Ishikawa (cell line): ENCODE measurements at regions not wholly inside any gene's neighbourhood (a gene's known extent, or its start where the extent isn't known, plus 50 kb on each side); places are given as distances from the start of the nearest gene placed in this dataset.

Source experiments
- CEBPB ChIP-seq: IDR thresholded peaks from 2 replicates; pipeline ENCODE4 v1.6.1; 2012
- CREB1 ChIP-seq: IDR thresholded peaks from 2 replicates; pipeline ENCODE4 v1.6.1; 2012; ENCODE audit warnings: low read depth
- EGR1 ChIP-seq: IDR thresholded peaks from 2 replicates; pipeline ENCODE4 v1.6.1; 2012
- EP300 ChIP-seq: IDR thresholded peaks from 2 replicates; pipeline ENCODE4 v1.6.1; 2012; ENCODE audit warnings: borderline replicate concordance
- FOXM1 ChIP-seq: IDR thresholded peaks from 2 replicates; pipeline ENCODE4 v1.6.1; 2012; ENCODE audit warnings: low read depth, borderline replicate concordance
- MAX ChIP-seq: IDR thresholded peaks from 2 replicates; pipeline ENCODE4 v1.6.1; 2012
- NFIC ChIP-seq: IDR thresholded peaks from 2 replicates; pipeline ENCODE4 v1.6.1; 2012
- RAD21 ChIP-seq: IDR thresholded peaks from 2 replicates; pipeline ENCODE4 v1.6.1; 2012; ENCODE audit warnings: low read depth
- TAF1 ChIP-seq: IDR thresholded peaks from 2 replicates; pipeline ENCODE4 v1.6.1; 2012; ENCODE audit warnings: low read depth, mild to moderate bottlenecking
- TCF12 ChIP-seq: IDR thresholded peaks from 2 replicates; pipeline ENCODE4 v1.6.1; 2012; ENCODE audit warnings: low read depth
- TEAD4 ChIP-seq: IDR thresholded peaks from 2 replicates; pipeline ENCODE4 v1.6.1; 2012
- YY1 ChIP-seq: IDR thresholded peaks from 2 replicates; pipeline ENCODE4 v1.6.1; 2012; ENCODE audit warnings: low read depth
- ZBTB7A ChIP-seq: IDR thresholded peaks from 2 replicates; pipeline ENCODE4 v1.6.1; 2012; ENCODE audit warnings: low read depth
- TF ChIP-seq, protein P1 (sequence below): IDR thresholded peaks from 2 replicates; pipeline ENCODE4 v1.6.1; 2012
- TF ChIP-seq, protein P2 (sequence below): IDR thresholded peaks from 2 replicates; pipeline ENCODE4 v1.6.1; 2012; ENCODE audit warnings: low read depth, mild to moderate bottlenecking

GRCh38 chr10:130994845-130995244 lies 316.7 kb downstream of the TCERG1L start:
- TF ChIP-seq RAD21: no peak
- TF ChIP-seq ZBTB7A: no peak
- no peak for TF ChIP-seq EP300

DNA sequence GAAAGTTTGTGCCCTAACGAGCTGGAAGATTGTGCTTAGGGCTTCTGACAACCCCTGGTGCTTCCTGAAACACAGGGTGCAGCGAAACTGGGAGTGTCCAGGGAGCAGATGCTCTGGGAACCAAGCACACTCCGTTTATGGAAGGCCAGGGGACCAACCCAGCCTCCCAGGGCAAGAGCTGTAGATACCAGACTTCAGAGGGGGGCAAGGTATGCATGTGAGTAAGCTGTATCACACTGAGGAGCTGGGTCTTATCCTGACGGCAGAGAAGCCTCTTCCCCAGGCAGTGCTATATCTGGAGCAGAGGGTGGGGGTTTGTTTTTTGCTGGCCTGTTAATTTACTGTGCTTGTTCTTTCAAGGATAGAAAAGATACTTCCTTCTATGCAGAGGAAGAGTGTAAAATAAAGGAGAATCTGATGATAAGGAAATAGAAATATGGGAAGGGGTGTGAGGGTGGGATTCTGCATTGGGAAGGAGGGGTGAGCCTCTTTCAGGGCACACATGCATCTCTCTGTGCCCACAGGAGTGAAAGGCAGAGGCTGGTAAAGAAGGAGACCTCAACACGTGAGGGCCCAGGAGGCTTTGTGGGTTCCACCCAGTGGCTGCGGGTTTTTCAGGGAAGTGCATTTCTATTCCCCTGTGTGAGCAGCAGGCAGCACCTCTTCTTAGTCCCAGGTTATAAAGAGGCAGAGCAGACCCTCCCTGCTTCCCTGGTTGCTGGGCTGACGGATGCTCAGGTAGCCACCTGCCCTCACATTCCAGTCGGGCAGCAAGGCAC lies 314.1 kb downstream of the TCERG1L start:
- no peak for TF ChIP-seq NFIC
- TF ChIP-seq CREB1: no peak
- TF ChIP-seq EP300: no peak
- TF ChIP-seq, protein P1, sequence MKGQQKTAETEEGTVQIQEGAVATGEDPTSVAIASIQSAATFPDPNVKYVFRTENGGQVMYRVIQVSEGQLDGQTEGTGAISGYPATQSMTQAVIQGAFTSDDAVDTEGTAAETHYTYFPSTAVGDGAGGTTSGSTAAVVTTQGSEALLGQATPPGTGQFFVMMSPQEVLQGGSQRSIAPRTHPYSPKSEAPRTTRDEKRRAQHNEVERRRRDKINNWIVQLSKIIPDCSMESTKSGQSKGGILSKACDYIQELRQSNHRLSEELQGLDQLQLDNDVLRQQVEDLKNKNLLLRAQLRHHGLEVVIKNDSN: no peak
- TF ChIP-seq RAD21: no peak
- TF ChIP-seq MAX: no peak
- no peak for TF ChIP-seq TAF1
- no peak for TF ChIP-seq TEAD4
- no peak for TF ChIP-seq CEBPB
- TF ChIP-seq, protein P2, sequence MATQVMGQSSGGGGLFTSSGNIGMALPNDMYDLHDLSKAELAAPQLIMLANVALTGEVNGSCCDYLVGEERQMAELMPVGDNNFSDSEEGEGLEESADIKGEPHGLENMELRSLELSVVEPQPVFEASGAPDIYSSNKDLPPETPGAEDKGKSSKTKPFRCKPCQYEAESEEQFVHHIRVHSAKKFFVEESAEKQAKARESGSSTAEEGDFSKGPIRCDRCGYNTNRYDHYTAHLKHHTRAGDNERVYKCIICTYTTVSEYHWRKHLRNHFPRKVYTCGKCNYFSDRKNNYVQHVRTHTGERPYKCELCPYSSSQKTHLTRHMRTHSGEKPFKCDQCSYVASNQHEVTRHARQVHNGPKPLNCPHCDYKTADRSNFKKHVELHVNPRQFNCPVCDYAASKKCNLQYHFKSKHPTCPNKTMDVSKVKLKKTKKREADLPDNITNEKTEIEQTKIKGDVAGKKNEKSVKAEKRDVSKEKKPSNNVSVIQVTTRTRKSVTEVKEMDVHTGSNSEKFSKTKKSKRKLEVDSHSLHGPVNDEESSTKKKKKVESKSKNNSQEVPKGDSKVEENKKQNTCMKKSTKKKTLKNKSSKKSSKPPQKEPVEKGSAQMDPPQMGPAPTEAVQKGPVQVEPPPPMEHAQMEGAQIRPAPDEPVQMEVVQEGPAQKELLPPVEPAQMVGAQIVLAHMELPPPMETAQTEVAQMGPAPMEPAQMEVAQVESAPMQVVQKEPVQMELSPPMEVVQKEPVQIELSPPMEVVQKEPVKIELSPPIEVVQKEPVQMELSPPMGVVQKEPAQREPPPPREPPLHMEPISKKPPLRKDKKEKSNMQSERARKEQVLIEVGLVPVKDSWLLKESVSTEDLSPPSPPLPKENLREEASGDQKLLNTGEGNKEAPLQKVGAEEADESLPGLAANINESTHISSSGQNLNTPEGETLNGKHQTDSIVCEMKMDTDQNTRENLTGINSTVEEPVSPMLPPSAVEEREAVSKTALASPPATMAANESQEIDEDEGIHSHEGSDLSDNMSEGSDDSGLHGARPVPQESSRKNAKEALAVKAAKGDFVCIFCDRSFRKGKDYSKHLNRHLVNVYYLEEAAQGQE: no peak
- TF ChIP-seq EGR1: no peak
- TF ChIP-seq YY1: no peak
- no peak for TF ChIP-seq TCF12
- no peak for TF ChIP-seq ZBTB7A
- TF ChIP-seq FOXM1: no peak

DNA sequence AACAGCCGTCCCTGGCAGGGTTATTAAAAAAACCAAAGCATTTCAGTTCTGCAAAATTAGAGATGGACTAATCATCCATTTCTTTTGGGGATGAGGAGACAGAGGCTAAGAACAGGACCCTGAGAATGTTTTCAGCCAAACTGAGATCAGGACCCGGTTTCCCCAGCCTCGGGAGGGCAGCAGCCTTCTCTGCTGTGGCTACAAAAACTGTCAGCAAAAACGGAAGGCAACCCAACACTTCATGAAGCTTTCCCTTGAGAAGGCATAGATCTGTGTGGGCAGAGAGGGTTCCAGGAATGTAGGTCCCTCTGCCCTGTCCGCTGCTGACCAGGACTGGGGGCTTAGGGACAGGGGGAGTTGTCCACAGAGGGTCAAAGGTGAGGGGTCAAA lies 313.5 kb downstream of the TCERG1L start:
- TF ChIP-seq TCF12: no peak
- no peak for TF ChIP-seq FOXM1
- TF ChIP-seq, protein P2: no peak
- no peak for TF ChIP-seq CREB1
- no peak for TF ChIP-seq TEAD4
- no peak for TF ChIP-seq EP300
- no peak for TF ChIP-seq CEBPB
- TF ChIP-seq YY1: no peak
- no peak for TF ChIP-seq MAX
- no peak for TF ChIP-seq NFIC

DNA sequence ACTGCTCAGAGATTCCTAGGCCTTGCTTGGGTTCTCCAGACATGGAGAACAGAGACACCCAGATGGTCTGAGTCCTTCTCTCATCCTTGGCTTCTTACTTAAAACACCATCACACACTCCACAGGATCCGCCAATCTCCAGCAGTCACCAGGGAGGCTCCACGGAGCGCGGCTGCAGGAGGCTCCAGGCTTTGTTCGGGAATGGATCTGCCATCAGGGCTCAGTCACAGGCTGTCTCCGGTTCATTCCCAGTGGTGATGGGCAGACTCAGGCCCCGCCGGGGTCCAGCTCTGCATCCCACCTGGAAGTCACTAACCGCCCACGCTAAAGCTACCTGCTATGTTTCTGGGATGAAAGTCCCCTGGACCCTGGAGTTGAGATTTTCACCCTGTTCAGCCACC lies 312.9 kb downstream of the TCERG1L start:
- TF ChIP-seq, protein P1: no peak
- TF ChIP-seq NFIC (no peak), EGR1 (no peak), FOXM1 (no peak)
- TF ChIP-seq, protein P2: no peak

DNA sequence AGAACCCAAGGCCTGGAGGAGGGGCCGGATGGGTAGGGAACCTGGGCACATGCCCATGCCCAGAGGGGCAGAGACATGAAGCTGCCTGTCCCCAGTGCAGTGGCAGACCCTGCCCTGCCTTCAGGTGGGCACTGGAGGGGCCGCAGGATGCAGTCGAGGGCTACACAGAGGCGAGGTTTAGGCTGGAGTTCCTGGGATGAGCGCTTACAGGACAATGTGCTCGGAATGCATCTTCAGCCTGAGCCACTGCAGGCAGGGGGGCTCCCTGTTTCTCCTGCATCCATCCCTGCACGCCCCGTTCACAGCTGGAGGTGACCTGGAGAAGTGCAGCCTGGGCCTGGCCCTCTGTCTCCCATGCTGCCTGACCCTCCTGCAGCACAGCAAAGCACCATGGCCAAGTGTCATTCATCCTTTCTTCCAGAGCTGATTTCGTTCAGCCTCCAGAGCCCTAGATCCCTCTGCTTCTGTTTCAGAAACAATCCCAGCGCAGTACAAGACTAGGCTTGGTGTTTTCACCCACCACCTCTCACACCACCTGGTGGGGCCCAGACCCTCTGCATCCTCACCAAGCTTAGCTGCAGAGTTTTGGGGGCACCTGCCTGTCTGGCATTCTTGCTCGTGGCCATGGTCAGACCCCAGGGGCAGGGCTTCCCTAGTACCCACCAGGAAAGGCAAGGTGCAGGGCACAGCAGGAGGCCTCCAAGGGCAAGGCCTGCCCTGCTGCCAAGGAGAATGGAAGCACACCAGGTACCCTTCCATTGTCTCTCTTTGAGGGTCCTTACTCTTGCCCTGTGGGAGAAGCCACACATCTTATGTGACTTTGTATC lies 311.9 kb downstream of the TCERG1L start:
- no peak for TF ChIP-seq CREB1
- TF ChIP-seq FOXM1: no peak
- no peak for TF ChIP-seq TAF1
- TF ChIP-seq EP300: no peak
- TF ChIP-seq TEAD4: no peak
- TF ChIP-seq, protein P1: no peak
- no peak for TF ChIP-seq TCF12
- TF ChIP-seq MAX: no peak
- TF ChIP-seq, protein P2: no peak
- TF ChIP-seq RAD21: no peak
- TF ChIP-seq CEBPB: no peak
